ENCODE measurements at regions not wholly inside any gene's neighbourhood (a gene's known extent, or its start where the extent isn't known, plus 50 kb on each side); places are given as distances from the start of the nearest gene placed in this dataset.

- H3K4me1 ChIP-seq (ENCODE audit: control insufficient read depth in 1 of 2, insufficient read depth in 2 of 2, low read length in 2 of 2), result no peaks in the 10 kb centered on the region
- ChIA-PET CTCF (interaction anchor here (1.3 to 1.5 kb wide), 3 partner anchors 8 to 33 kb away, joined by 3 read pairs; no protein-coding TSS in a partner anchor), POLR2A (no interaction called here), RAD21 (ENCODE audit: low non-redundant PET in 1 of 2, low total read pairs in 2 of 2, uncharacterized antibody in 2 of 2, unreplicated experiment in 2 of 2) (no interaction called here)
- H3K9me2 ChIP-seq (ENCODE audit: insufficient read depth), result no peaks in the 10 kb centered on the region
- TF ChIP-seq TCF7L2 (IDR thresholded peaks at IDR 0.05; ENCODE audit: borderline replicate concordance, extremely low read depth, insufficient read depth, insufficient read length) (no peak), RAD21 (IDR thresholded peaks at IDR 0.05; ENCODE audit: low read depth) (no peak), EZH2 (IDR thresholded peaks at IDR 0.05) (no peak), SP1 (IDR thresholded peaks at IDR 0.05; ENCODE audit: low read depth) (no peak), EGR1 (IDR thresholded peaks at IDR 0.05; ENCODE audit: low read depth) (no peak), SIN3A (IDR thresholded peaks at IDR 0.05; ENCODE audit: low read depth) (no peak), REST (IDR thresholded peaks at IDR 0.05; ENCODE audit: low read depth) (no peak), EZH2phosphoT487 (IDR thresholded peaks at IDR 0.05; ENCODE audit: borderline replicate concordance) (no peak), YY1 (IDR thresholded peaks at IDR 0.05; ENCODE audit: extremely low read depth, insufficient replicate concordance, low read depth, low read length) (no peak), POLR2A (IDR thresholded peaks at IDR 0.05; ENCODE audit: borderline replicate concordance, extremely low read depth, insufficient read depth, insufficient read length) (no peak), JUND (IDR thresholded peaks at IDR 0.05) (no peak), SRF (IDR thresholded peaks at IDR 0.05; ENCODE audit: low read depth) (no peak), ELF1 (IDR thresholded peaks at IDR 0.05; ENCODE audit: borderline replicate concordance, low read depth) (no peak), ZNF274 (IDR thresholded peaks at IDR 0.05; ENCODE audit: low read depth, low read length) (no peak), CTCF (IDR thresholded peaks at IDR 0.05 in 2 of 3, conservative IDR thresholded peaks at IDR 0.05 in 1 of 3; ENCODE audit: borderline replicate concordance in 1 of 3, insufficient read depth in 1 of 3, low read depth in 2 of 3, low read length in 2 of 3) (no peak)
- TF ChIP-seq, protein P1, sequence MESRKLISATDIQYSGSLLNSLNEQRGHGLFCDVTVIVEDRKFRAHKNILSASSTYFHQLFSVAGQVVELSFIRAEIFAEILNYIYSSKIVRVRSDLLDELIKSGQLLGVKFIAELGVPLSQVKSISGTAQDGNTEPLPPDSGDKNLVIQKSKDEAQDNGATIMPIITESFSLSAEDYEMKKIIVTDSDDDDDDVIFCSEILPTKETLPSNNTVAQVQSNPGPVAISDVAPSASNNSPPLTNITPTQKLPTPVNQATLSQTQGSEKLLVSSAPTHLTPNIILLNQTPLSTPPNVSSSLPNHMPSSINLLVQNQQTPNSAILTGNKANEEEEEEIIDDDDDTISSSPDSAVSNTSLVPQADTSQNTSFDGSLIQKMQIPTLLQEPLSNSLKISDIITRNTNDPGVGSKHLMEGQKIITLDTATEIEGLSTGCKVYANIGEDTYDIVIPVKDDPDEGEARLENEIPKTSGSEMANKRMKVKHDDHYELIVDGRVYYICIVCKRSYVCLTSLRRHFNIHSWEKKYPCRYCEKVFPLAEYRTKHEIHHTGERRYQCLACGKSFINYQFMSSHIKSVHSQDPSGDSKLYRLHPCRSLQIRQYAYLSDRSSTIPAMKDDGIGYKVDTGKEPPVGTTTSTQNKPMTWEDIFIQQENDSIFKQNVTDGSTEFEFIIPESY (IDR thresholded peaks at IDR 0.05; ENCODE audit: extremely low read depth, insufficient replicate concordance, low read length), result no peak
- TF ChIP-seq, protein P2, sequence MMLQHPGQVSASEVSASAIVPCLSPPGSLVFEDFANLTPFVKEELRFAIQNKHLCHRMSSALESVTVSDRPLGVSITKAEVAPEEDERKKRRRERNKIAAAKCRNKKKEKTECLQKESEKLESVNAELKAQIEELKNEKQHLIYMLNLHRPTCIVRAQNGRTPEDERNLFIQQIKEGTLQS (IDR thresholded peaks at IDR 0.05), result no peak
- BruUV-seq (replicated peaks), result no TSS peak
- ATAC-seq (no peak), DNase-seq (ENCODE audit: low read depth, low spot score) (no peak)
- H3K9ac ChIP-seq (ENCODE audit: low read length), result no peak overlapping the region
- no peak overlapping the region for H3K4me3 ChIP-seq (replicated peaks in 1 of 2; ENCODE audit: low read depth in 1 of 2, low read length in 2 of 2)
- intact Hi-C loops (cut with micrococcal nuclease), result no loop called here
- no peak overlapping the region for H2AFZ ChIP-seq (ENCODE audit: low read depth, low read length, poor library complexity, severe bottlenecking)
- no peak overlapping the region for H3K4me2 ChIP-seq (ENCODE audit: low read length)
- peaks cover 14% of the 10 kb centered on the region; the same call in 1 of the 2 replicates for H3K27me3 ChIP-seq (ENCODE audit: insufficient read depth, low read length)
- no peaks in the 10 kb centered on the region for H3K36me3 ChIP-seq (ENCODE audit: control insufficient read depth in 1 of 2, insufficient read depth in 2 of 2, low read length in 2 of 2)
- no peaks in the 10 kb centered on the region for H3K79me2 ChIP-seq (ENCODE audit: insufficient read depth, low read length)
- H3K27ac ChIP-seq (ENCODE audit: low read depth, low read length), result no peak overlapping the region
- H4K20me1 ChIP-seq (ENCODE audit: insufficient read depth), result no peaks in the 10 kb centered on the region
- H3K9me3 ChIP-seq (ENCODE audit: control insufficient read depth in 1 of 2, insufficient read depth in 1 of 2, low read depth in 1 of 2, low read length in 2 of 2), result no peaks in the 10 kb centered on the region
Observed at GRCh38 chr14:22011253-22011642, 337.6 kb upstream of the OR4E1 start.
